IMR-90 (cell line): ENCODE measurements at regions not wholly inside any gene's neighbourhood (a gene's known extent, or its start where the extent isn't known, plus 50 kb on each side); places are given as distances from the start of the nearest gene placed in this dataset.

Experiments used
- ATAC-seq: fragments of 200-7000 bp; cut with Tn5 transposase; 2 replicates; pipeline ENCODE4 v1.9.1; 2020; ENCODE audit warnings: low read depth, mild to moderate bottlenecking, moderate library complexity
- BruUV-seq: library from RNA; stranded (reverse); fragments of 400-500 nt; replicated peaks from 2 replicates; lab custom pipeline; 2021; lab: Mats Ljungman, UMichigan
- CTCF ChIA-PET: fragments of 300-600 bp; formaldehyde crosslinking; extraction: SDS; loops from one replicate; lab custom pipeline; 2021; ENCODE audit warnings: antibody characterized with exemption; lab: Yijun Ruan, JAX
- POLR2A ChIA-PET: fragments of 300-600 bp; sonication (Branson Sonifier 250); formaldehyde crosslinking; loops from one replicate; lab custom pipeline; 2022; ENCODE audit warnings: antibody characterized with exemption; ENCODE audit not compliant: unreplicated experiment; lab: Charles Lee
- DNase-seq: peaks from one replicate; pipeline ENCODE4 v3.0.0; 2013
- H2AFZ ChIP-seq: replicated peaks from 2 replicates; pipeline ENCODE3; 2013; ENCODE audit warnings: low read length, mild to moderate bottlenecking; ENCODE audit not compliant: poor library complexity
- H2AK5ac ChIP-seq: 2 replicates; pipeline ENCODE4 v1.6.1; 2013; ENCODE audit warnings: low read depth, low read length, inconsistent platforms
- H2AK9ac ChIP-seq: replicated peaks from 2 replicates; pipeline ENCODE3; 2013; ENCODE audit warnings: mild to moderate bottlenecking, low read depth, low read length, moderate library complexity; ENCODE audit not compliant: poor library complexity
- H2BK120ac ChIP-seq: 2 replicates; pipeline ENCODE4 v1.6.1; 2013; ENCODE audit warnings: low read depth, low read length, inconsistent platforms
- H2BK15ac ChIP-seq: 3 replicates; pipeline ENCODE4 v1.6.1; 2013; ENCODE audit warnings: low read depth, low read length, inconsistent platforms
- H2BK20ac ChIP-seq: 2 replicates; pipeline ENCODE4 v1.6.1; 2013; ENCODE audit warnings: low read depth, mild to moderate bottlenecking, inconsistent platforms, low read length, moderate library complexity
- H2BK5ac ChIP-seq: 2 replicates; pipeline ENCODE4 v1.6.1; 2013; ENCODE audit warnings: mild to moderate bottlenecking, low read depth, low read length, inconsistent platforms; ENCODE audit not compliant: poor library complexity, severe bottlenecking
- H3K14ac ChIP-seq: replicated peaks from 2 replicates; pipeline ENCODE4 v1.6.1; 2013; ENCODE audit warnings: low read depth, low read length, inconsistent platforms
- H3K18ac ChIP-seq: 2 replicates; pipeline ENCODE4 v1.6.1; 2013; ENCODE audit warnings: low read depth, low read length, control low read depth
- H3K23ac ChIP-seq: 2 replicates; pipeline ENCODE4 v1.6.1; 2013; ENCODE audit warnings: low read depth, low read length, inconsistent platforms
- H3K27ac ChIP-seq: 2 replicates; pipeline ENCODE4 v1.5.1; 2013; ENCODE audit warnings: mild to moderate bottlenecking, control low read depth, low read length; ENCODE audit not compliant: insufficient read depth
- H3K27me3 ChIP-seq: 2 replicates; pipeline ENCODE4 v1.6.1; 2013; ENCODE audit warnings: low read length; ENCODE audit not compliant: control insufficient read depth, insufficient read depth
- H3K36me3 ChIP-seq: 2 replicates; pipeline ENCODE4 v1.6.1; 2013; ENCODE audit warnings: low read length, mixed read lengths; ENCODE audit not compliant: control insufficient read depth, insufficient read depth
- H3K4ac ChIP-seq: 2 replicates; pipeline ENCODE4 v1.6.1; 2013; ENCODE audit warnings: low read depth, low read length, inconsistent platforms
- H3K4me1 ChIP-seq: 2 replicates; pipeline ENCODE4 v1.6.1; 2013; ENCODE audit warnings: low read length, mixed read lengths; ENCODE audit not compliant: control insufficient read depth, insufficient read depth
- H3K4me2 ChIP-seq: 2 replicates; pipeline ENCODE4 v1.6.1; 2013; ENCODE audit warnings: low read depth, mild to moderate bottlenecking, control low read depth, low read length, moderate library complexity
- H3K4me3 ChIP-seq: 2 replicates; pipeline ENCODE4 v1.5.1; 2013; ENCODE audit warnings: low read depth, mild to moderate bottlenecking, control low read depth, low read length, moderate library complexity; ENCODE audit not compliant: insufficient read depth
- H3K56ac ChIP-seq: 2 replicates; pipeline ENCODE4 v1.6.1; 2013; ENCODE audit warnings: low read length, inconsistent platforms; ENCODE audit not compliant: insufficient read depth; ENCODE audit errors: extremely low read depth
- H3K79me1 ChIP-seq, 2 experiments: 2 replicates each; pipeline ENCODE4 v1.6.1; 2013; ENCODE audit warnings: low read length in 2 of 2, inconsistent platforms in 1 of 2, low read depth in 1 of 2
- H3K9ac ChIP-seq: 2 replicates; pipeline ENCODE4 v1.6.1; 2013; ENCODE audit warnings: low read depth, low read length, control low read depth
- H3K9me1 ChIP-seq: 2 replicates; pipeline ENCODE4 v1.6.1; 2013; ENCODE audit warnings: low read length, inconsistent platforms; ENCODE audit not compliant: insufficient read depth
- H3K9me3 ChIP-seq: 2 replicates; pipeline ENCODE4 v1.6.1; 2013; ENCODE audit warnings: low read length; ENCODE audit not compliant: control insufficient read depth, insufficient read depth
- H4K20me1 ChIP-seq: 2 replicates; pipeline ENCODE4 v1.6.1; 2013; ENCODE audit warnings: low read length, inconsistent platforms; ENCODE audit not compliant: insufficient read depth
- H4K5ac ChIP-seq: 2 replicates; pipeline ENCODE4 v1.6.1; 2013; ENCODE audit warnings: mild to moderate bottlenecking, low read depth, low read length, control low read depth
- H4K8ac ChIP-seq, 2 experiments: 2 replicates each; pipeline ENCODE4 v1.6.1; 2013; ENCODE audit warnings: low read depth in 2 of 2, low read length in 2 of 2, control low read depth in 1 of 2, inconsistent platforms in 1 of 2
- H4K91ac ChIP-seq: 2 replicates; pipeline ENCODE4 v1.6.1; 2013; ENCODE audit warnings: low read depth, low read length, inconsistent platforms; ENCODE audit not compliant: insufficient read depth
- MAFK ChIP-seq: IDR thresholded peaks from 2 replicates; pipeline ENCODE4 v1.6.1; 2012; ENCODE audit warnings: low read depth, low read length, improper control_type of control experiment
- POLR2A ChIP-seq: IDR thresholded peaks from 2 replicates; pipeline ENCODE4 v1.6.1; 2012; ENCODE audit warnings: mild to moderate bottlenecking, low read depth, low read length
- WGBS, 2 experiments: methylation state at CpG; one replicate each; pipeline versions ENCODE4 v1.1.5 to v1.1.7; 2013; ENCODE audit warnings: missing lambda C conversion rate in 2 of 2; ENCODE audit not compliant: insufficient read length in 1 of 2; ENCODE audit errors: extremely low coverage in 2 of 2; 5-methylcytosine and 5-hydroxymethylcytosine counted together
- dilution Hi-C: fragments of 300-500 bp; cut with HindIII; formaldehyde crosslinking; loops from one replicate; pipeline ENCODE4 v1.14.3; 2018; ENCODE audit warnings: low sequenced_read_pairs; ENCODE audit not compliant: unreplicated experiment
- in situ Hi-C: fragments of 300-500 bp; cut with MboI; formaldehyde crosslinking; loops from 3 replicates; pipeline ENCODE4 v1.14.3; 2019; ENCODE audit warnings: low sequenced_read_pairs, inconsistent platforms, mixed read lengths
- intact Hi-C: fragments of 100-400 bp; cut with micrococcal nuclease; formaldehyde crosslinking; loops from 2 replicates; pipeline ENCODE4 v1.10.0; 2022
- TF ChIP-seq, protein P1 (sequence below): fragments of 150-350 bp; IDR thresholded peaks from 2 replicates; pipeline ENCODE4 v1.6.1; 2016; ENCODE audit warnings: low read depth, mild to moderate bottlenecking, low read length, moderate library complexity, borderline replicate concordance

DNA sequence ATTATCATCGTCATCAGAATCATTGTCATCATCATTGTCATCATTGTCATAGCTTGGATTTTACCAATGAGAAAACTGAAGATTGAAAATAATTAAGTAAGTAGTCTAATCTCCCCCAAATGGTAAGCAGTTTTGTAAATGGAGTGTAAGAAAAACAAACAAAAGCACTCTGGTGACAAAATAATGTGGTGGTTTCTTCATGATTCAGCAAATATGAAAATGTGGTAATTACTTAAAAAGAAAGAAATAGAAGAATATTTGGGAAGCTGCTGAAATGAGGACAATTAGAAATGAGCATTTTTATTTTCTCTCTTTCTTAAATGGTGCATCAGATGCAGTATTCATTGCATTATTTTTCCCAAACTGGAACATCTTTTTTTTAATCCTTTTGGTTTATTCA, 514.4 kb downstream of the DCDC2C start:
- Histone ChIP-seq H4K8ac (no peak overlapping the region), H2BK5ac (no peak overlapping the region), H2AFZ (no peak overlapping the region), H3K4me3 (no peak overlapping the region), H3K4me2 (no peak overlapping the region), H4K91ac (no peak overlapping the region), H3K56ac (no peak overlapping the region), H2AK9ac (no peak overlapping the region), H3K18ac (no peak overlapping the region), H3K4ac (no peak overlapping the region), H3K79me1 (no peaks in the 10 kb centered on the region), H2AK5ac (no peak overlapping the region), H3K4me1 (no peaks in the 10 kb centered on the region), H3K27ac (no peak overlapping the region), H3K14ac (no peak overlapping the region), H3K9ac (no peak overlapping the region), H4K5ac (no peak overlapping the region), H4K20me1 (no peaks in the 10 kb centered on the region), H2BK15ac (no peak overlapping the region), H2BK20ac (no peak overlapping the region), H2BK120ac (no peak overlapping the region), H3K9me3 (peaks cover 3% of the 10 kb centered on the region; the same call in 1 of the 2 replicates), H3K36me3 (no peaks in the 10 kb centered on the region), H3K9me1 (no peaks in the 10 kb centered on the region), H3K27me3 (no peaks in the 10 kb centered on the region), H3K23ac (no peak overlapping the region)
- no TSS peak for BruUV-seq
- ChIA-PET CTCF (no interaction called here), POLR2A (no interaction called here)
- intact Hi-C loops = no loop called here
- DNase-seq (no peak), ATAC-seq (no peak)
- WGBS, 2 experiments = no CpG with 5 or more reads among the region's 1 CpG
- no peak for TF ChIP-seq POLR2A
- peak; percentile 45 for TF ChIP-seq MAFK
- TF ChIP-seq, protein P1, sequence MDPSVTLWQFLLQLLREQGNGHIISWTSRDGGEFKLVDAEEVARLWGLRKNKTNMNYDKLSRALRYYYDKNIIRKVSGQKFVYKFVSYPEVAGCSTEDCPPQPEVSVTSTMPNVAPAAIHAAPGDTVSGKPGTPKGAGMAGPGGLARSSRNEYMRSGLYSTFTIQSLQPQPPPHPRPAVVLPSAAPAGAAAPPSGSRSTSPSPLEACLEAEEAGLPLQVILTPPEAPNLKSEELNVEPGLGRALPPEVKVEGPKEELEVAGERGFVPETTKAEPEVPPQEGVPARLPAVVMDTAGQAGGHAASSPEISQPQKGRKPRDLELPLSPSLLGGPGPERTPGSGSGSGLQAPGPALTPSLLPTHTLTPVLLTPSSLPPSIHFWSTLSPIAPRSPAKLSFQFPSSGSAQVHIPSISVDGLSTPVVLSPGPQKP = no peak
- in situ Hi-C loops = no loop called here
- dilution Hi-C loops = no loop called here
